Kidney epithelial cell (primary cell): ENCODE measurements at regions not wholly inside any gene's neighbourhood (a gene's known extent, or its start where the extent isn't known, plus 50 kb on each side); places are given as distances from the start of the nearest gene placed in this dataset.

ENCODE experiments used
- DNase-seq: peaks from one replicate; pipeline ENCODE4 v3.0.0-alpha.2; 2010; ENCODE audit warnings: low read depth
- H3K27me3 ChIP-seq: 2 replicates; pipeline ENCODE4 v1.6.0; 2011; ENCODE audit warnings: low read length; ENCODE audit not compliant: control insufficient read depth, insufficient read depth
- H3K36me3 ChIP-seq: 2 replicates; pipeline ENCODE4 v1.5.1; 2011; ENCODE audit warnings: low read length; ENCODE audit not compliant: control insufficient read depth, insufficient read depth
- H3K4me3 ChIP-seq: 2 replicates; pipeline ENCODE4 v1.5.1; 2011; ENCODE audit warnings: low read depth, mild to moderate bottlenecking, control low read depth, low read length
- CTCF ChIP-seq: IDR thresholded peaks from 2 replicates; pipeline ENCODE4 v1.5.1; 2011; ENCODE audit warnings: mild to moderate bottlenecking, moderate library complexity, low read length, control low read depth, inconsistent platforms; ENCODE audit not compliant: insufficient read depth, poor library complexity, severe bottlenecking

DNA sequence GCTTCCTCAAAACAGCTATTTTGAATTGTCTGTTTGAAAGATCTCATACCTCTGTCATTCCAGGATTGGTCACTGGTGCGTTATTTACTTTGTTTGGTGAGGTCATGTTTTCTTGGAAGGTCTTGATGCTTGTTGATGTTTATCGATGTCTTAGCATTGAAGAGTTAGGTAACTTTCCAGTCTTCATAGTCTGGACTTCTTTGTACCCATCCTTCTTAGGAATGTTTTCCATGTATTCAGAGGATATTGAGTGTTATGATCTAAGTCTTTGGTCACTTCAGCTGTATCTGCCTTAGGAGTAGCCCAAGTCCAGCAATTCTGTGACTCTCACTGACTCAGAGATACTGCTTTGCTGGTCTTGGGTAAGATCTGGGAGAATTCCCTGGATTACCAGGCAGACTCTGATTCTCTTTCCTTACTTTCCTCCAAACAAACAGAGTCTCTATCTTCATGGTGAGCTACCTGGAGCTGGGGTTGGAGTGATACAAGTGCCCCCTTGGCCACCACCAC lies 398.6 kb downstream of the ZIC4 start:
- no peak for DNase-seq
- no peaks in the 10 kb centered on the region for H3K27me3 ChIP-seq
- TF ChIP-seq CTCF, result no peak
- H3K4me3 ChIP-seq, result no peak overlapping the region
- H3K36me3 ChIP-seq, result no peaks in the 10 kb centered on the region

GRCh38 chr3:147002721-147003120 lies 397.6 kb upstream of the PLSCR5 start:
- DNase-seq, result no peak
- Histone ChIP-seq H3K27me3 (no peaks in the 10 kb centered on the region), H3K4me3 (no peak overlapping the region), H3K36me3 (no peaks in the 10 kb centered on the region)
- TF ChIP-seq CTCF, result no peak

DNA sequence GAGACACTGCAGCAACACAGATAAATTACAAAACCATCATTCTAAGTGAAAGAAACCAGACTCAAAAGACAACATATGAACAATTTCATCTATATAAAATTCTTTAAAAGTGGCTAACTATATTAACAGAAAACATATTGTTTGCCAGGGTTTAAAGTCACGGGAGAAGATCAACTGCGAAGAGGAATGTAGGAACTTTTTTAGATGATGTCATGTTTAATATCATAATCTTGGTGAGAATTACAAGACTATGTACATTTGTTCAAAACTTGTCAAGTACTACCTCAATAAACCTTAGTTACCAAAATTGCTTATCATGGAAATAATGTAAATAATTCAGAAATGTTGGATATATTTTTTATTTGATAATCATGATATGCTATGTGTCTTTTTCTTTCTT lies 395.1 kb upstream of the PLSCR5 start:
- H3K36me3 ChIP-seq, result no peaks in the 10 kb centered on the region
- no peak overlapping the region for H3K4me3 ChIP-seq
- TF ChIP-seq CTCF, result no peak
- H3K27me3 ChIP-seq, result no peaks in the 10 kb centered on the region
- DNase-seq, result no peak

GRCh38 chr3:146991907-146992306 lies 386.8 kb upstream of the PLSCR5 start:
- no peaks in the 10 kb centered on the region for H3K36me3 ChIP-seq
- H3K4me3 ChIP-seq, result no peak overlapping the region
- H3K27me3 ChIP-seq, result no peaks in the 10 kb centered on the region
- TF ChIP-seq CTCF, result no peak
- no peak for DNase-seq

DNA sequence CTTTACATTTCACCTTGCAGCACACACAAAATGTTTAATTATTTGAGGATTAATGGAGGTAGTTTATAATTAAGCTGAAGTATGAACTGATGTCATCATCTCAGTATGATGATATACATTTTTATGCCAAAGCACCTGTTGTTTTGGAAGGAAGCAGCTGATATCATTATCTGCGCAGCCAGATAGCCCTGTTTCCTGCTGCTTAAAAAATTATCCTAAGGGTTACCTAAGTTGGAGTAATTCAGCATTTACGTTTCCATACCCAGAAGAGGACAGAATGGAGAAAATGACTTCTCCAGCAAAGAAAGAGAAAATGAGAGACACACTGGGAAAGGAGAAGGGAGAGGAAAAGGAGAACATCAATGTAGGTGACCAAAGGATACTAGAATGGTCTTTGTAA lies 370.3 kb upstream of the PLSCR5 start:
- Histone ChIP-seq H3K36me3 (no peaks in the 10 kb centered on the region), H3K4me3 (no peak overlapping the region), H3K27me3 (no peaks in the 10 kb centered on the region)
- no peak for TF ChIP-seq CTCF
- no peak for DNase-seq

- Histone ChIP-seq H3K27me3 (no peaks in the 10 kb centered on the region), H3K36me3 (no peaks in the 10 kb centered on the region), H3K4me3 (no peak overlapping the region)
- DNase-seq, result no peak
- TF ChIP-seq CTCF, result no peak
Measured at GRCh38 chr3:146975032-146975431, 369.9 kb upstream of the PLSCR5 start.
